Thyroid gland (tissue), 4 donors: ENCODE measurements at regions not wholly inside any gene's neighbourhood (a gene's known extent, or its start where the extent isn't known, plus 50 kb on each side); places are given as distances from the start of the nearest gene placed in this dataset.

Source experiments
- DNase-seq, 2 donors: peaks; one replicate each; pipeline ENCODE4 v3.0.0-alpha.2; 2019
- H3K27ac ChIP-seq, 3 donors: fragments of 200-600 bp; sonication (generic); 1 replicate in 2 of 3; 2 replicates in 1 of 3; pipeline ENCODE4 v1.5.1; 2016 to 2019; ENCODE audit warnings: mild to moderate bottlenecking in 1 of 3, moderate library complexity in 1 of 3
- H3K27me3 ChIP-seq: fragments of 200-600 bp; sonication (generic); one replicate; pipeline ENCODE4 v1.5.1; 2019
- H3K36me3 ChIP-seq, 2 donors: fragments of 200-600 bp; sonication (generic); one replicate each; pipeline ENCODE4 v1.5.1; 2016 to 2019
- H3K4me1 ChIP-seq, 2 donors: fragments of 200-600 bp; sonication (generic); one replicate each; pipeline ENCODE4 v1.5.1; 2017 to 2019
- H3K4me3 ChIP-seq, 3 donors: fragments of 200-600 bp; sonication (generic); replicated peaks in 1 of 3; 1 replicate in 2 of 3; 2 replicates in 1 of 3; pipeline ENCODE4 v1.5.1; 2016; ENCODE audit warnings: mild to moderate bottlenecking in 1 of 3
- H3K9me3 ChIP-seq: fragments of 200-600 bp; sonication (generic); one replicate; pipeline ENCODE4 v1.5.1; 2017
- CTCF ChIP-seq, 6 experiments: fragments of 200-600 bp in 3 of 6; fragments of 450-650 bp in 3 of 6; sonication (generic) in 3 of 6; IDR thresholded peaks; one replicate each; pipeline ENCODE4 v1.5.1; 2016 to 2019; ENCODE audit warnings: antibody characterized with exemption in 6 of 6, mild to moderate bottlenecking in 2 of 6, inconsistent platforms in 1 of 6, moderate library complexity in 1 of 6
- POLR2A ChIP-seq, 2 donors: fragments of 450-650 bp; IDR thresholded peaks; one replicate each; pipeline ENCODE4 v1.6.1; 2017; ENCODE audit warnings: antibody characterized with exemption in 2 of 2, mild to moderate bottlenecking in 2 of 2, moderate library complexity in 1 of 2
- WGBS, 2 donors: methylation state at CpG; one replicate each; pipeline ENCODE4 v1.1.5; 2017; 5-methylcytosine and 5-hydroxymethylcytosine counted together
- intact Hi-C: fragments of 100-400 bp; cut with DNase I; formaldehyde crosslinking; loops from one replicate; pipeline ENCODE4 v1.15.1; 2023

GRCh38 chr6:19450651-19451050 lies 386.5 kb upstream of the ID4 start:
- 94 to 96% methylated on average over 1 of the region's 1 CpG for WGBS, 2 donors
- intact Hi-C loops: no loop called here
- H3K36me3 ChIP-seq: no peaks in the 10 kb centered on the region
- no peak for TF ChIP-seq POLR2A (IDR thresholded peaks at IDR 0.05)
- TF ChIP-seq CTCF (IDR thresholded peaks at IDR 0.05): no peak
- no peaks in the 10 kb centered on the region for H3K27me3 ChIP-seq
- peaks cover 4 to 12% of the 10 kb centered on the region in 2 donors for H3K4me1 ChIP-seq
- no peaks in the 10 kb centered on the region for H3K9me3 ChIP-seq
- H3K27ac ChIP-seq: no peak overlapping the region
- no peak for DNase-seq
- no peak overlapping the region for H3K4me3 ChIP-seq

DNA sequence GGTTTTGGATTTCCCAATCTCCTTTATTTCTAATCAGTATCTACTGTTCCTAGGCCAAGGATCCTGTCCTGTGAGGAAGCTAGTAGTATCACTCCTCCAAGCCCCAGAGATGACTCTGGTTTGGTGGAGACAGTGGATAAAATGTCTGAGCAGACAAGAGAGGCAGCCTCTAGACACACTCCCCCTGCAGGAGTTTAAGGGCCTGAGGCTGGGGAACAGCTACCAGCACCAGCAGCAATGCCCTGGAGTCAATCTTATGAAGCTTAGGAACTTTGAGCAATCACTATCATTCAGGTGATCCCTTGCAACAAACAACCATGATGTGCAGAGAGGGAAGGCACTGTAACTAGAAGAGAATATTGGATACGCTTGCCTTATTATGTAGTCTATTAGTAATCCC lies 384.7 kb upstream of the ID4 start:
- H3K4me3 ChIP-seq: no peak overlapping the region
- H3K36me3 ChIP-seq: no peaks in the 10 kb centered on the region
- peaks cover 4 to 12% of the 10 kb centered on the region in 2 donors for H3K4me1 ChIP-seq
- no peak for TF ChIP-seq POLR2A (IDR thresholded peaks at IDR 0.05)
- no peak for TF ChIP-seq CTCF (IDR thresholded peaks at IDR 0.05)
- H3K27me3 ChIP-seq: no peaks in the 10 kb centered on the region
- no peak overlapping the region for H3K27ac ChIP-seq
- no peaks in the 10 kb centered on the region for H3K9me3 ChIP-seq
- WGBS, 2 donors: 93 to 100% methylated on average over 1 of the region's 1 CpG
- intact Hi-C loops: no loop called here
- no peak for DNase-seq

DNA sequence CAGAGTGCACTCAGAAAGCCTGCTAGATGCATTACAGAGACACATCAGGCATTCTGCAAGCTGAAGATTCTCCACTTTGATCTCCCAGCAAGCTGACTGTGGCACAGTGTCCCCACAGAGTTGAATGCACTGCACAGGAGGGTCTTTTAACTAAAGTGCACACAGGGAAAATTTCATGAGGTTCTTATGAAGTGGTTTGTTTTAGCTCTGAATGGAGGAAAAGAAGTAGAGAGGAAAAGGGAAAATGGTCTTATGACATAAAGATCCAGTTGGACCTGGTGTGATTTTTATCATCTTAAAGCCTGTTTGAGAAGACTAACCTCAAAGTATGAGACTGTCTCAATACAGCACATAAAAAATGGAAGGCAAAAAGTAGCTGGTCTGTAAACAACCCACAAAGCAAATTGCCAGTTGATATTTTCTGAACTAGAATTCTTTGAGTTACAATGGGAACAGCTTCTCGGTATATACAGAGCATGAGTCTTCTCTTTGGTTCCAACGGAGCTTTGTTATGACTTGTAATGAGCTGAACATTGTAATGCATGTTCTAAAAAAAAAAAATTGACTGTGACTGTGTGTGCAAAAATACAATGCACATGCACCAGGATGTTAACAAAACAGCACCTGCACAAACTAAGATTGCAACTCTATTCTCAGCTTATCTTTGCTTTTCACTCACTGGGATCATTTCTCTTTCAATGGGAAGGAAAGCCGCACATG lies 383.0 kb upstream of the ID4 start:
- intact Hi-C loops: no loop called here
- Histone ChIP-seq H3K4me1 (peaks cover 2 to 4% of the 10 kb centered on the region in 2 donors), H3K27ac (no peak overlapping the region), H3K9me3 (no peaks in the 10 kb centered on the region), H3K36me3 (no peaks in the 10 kb centered on the region), H3K4me3 (no peak overlapping the region), H3K27me3 (no peaks in the 10 kb centered on the region)
- 61 to 69% methylated on average over 3 of the region's 3 CpGs for WGBS, 2 donors
- TF ChIP-seq POLR2A (IDR thresholded peaks at IDR 0.05) (no peak), CTCF (IDR thresholded peaks at IDR 0.05) (no peak)
- no peak for DNase-seq

- intact Hi-C loops: no loop called here
- H3K9me3 ChIP-seq: no peaks in the 10 kb centered on the region
- no peak for TF ChIP-seq CTCF (IDR thresholded peaks at IDR 0.05)
- no peak for TF ChIP-seq POLR2A (IDR thresholded peaks at IDR 0.05)
- 85 to 91% methylated on average over 2 of the region's 2 CpGs for WGBS, 2 donors
- no peak overlapping the region for H3K27ac ChIP-seq
- H3K36me3 ChIP-seq: no peaks in the 10 kb centered on the region
- no peaks in the 10 kb centered on the region for H3K27me3 ChIP-seq
- no peak for DNase-seq
- peaks cover 0 to 4% of the 10 kb centered on the region in 2 donors for H3K4me1 ChIP-seq
- H3K4me3 ChIP-seq: no peak overlapping the region
These were observed 382.3 kb upstream of the ID4 start for GRCh38 chr6:19454721-19455392.

DNA sequence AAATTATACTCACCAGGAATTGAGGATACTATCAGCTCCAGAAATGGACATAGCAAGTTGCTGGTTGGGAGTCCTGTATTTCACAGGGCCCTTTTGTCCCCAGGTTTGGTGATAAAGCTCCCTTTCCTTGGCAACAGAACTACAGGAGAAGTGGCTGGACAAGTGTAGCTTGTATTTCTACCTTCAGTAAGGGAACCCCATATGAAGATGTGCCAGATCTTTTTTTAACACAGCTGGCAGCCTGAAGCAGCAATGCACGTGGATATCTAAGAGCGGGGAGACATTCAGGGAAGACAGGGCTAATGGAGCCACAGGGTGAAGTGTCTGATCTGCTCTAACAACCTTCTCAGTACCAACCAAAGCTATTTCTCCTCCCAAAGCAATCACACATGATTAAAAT lies 373.9 kb upstream of the ID4 start:
- peaks cover 15 to 22% of the 10 kb centered on the region in 2 donors for H3K4me1 ChIP-seq
- no peak for DNase-seq
- no peak overlapping the region for H3K4me3 ChIP-seq
- no peak overlapping the region for H3K27ac ChIP-seq
- WGBS, 2 donors: 61 to 67% methylated on average over 2 of the region's 2 CpGs
- H3K36me3 ChIP-seq: no peaks in the 10 kb centered on the region
- TF ChIP-seq POLR2A (IDR thresholded peaks at IDR 0.05): no peak
- TF ChIP-seq CTCF (IDR thresholded peaks at IDR 0.05): no peak
- H3K9me3 ChIP-seq: no peaks in the 10 kb centered on the region
- no peaks in the 10 kb centered on the region for H3K27me3 ChIP-seq
- intact Hi-C loops: no loop called here
